HG03460 (cell line): ENCODE measurements at regions not wholly inside any gene's neighbourhood (a gene's known extent, or its start where the extent isn't known, plus 50 kb on each side); places are given as distances from the start of the nearest gene placed in this dataset.

Experiments used
- ATAC-seq: cut with Tn5 transposase; IDR thresholded peaks from one replicate; pipeline ENCODE4 v1.9.1; 2021; ENCODE audit not compliant: unreplicated experiment

DNA sequence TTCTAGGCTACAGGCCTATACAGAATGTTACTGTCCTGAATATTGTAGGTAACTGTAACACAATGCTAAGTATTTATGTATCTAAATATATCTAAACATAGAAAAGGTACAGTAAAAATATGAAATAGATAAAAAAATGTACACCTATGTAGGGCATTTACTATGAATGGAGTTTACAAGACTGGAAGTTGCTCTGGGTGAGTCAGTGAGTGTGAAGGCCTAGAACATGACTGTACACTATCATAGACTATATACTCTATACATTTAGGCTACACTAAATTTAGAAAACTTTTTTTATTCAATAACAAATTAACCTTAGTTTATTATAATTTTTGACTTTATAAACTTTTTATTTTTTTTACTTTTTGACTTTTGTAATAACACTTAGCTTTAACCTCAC lies 136.9 kb downstream of the DUSP10 start:
- ATAC-seq, result no peak

GRCh38 chr1:221605569-221605968 lies 136.3 kb downstream of the DUSP10 start:
- ATAC-seq, result no peak

DNA sequence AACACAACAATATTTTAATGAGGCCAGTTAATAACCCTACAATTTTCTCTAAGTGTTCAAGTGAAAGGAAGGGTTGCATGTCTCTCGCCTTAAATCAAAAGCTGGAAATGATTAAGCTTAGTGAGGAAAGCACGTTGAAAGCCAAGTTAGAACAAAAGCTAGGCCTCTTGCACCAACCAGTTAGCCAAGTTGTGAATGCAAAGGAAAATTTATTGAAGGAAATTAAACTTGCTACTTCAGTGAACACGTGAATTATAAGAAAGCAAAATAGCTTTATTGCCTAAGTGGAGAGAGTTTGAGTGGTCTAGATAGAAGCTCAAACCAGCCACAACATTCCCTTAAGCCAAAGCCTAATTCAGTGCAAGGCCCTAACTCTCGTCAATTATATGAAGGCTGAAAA lies 135.6 kb downstream of the DUSP10 start:
- no peak for ATAC-seq

DNA sequence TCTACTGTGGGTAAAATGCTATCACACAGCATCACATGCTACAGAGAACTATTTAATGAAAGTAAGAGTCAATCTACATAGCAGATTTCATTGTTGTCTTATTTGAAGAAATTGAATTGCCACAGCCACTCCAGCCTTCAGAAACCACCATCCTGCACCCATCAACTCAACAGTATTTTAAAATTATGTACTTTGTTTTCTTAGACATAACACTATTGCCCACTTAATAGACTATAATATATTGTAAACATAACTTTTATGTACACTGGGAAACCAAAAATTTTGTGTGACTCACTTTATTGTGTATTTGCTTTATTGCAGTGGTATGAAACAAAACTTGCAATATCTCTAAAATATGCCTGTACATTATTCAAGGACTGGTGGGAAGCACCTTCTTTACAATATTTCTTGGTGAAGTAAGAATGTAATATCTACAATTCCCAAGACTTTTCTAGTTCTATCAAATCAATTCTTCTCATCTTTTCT lies 133.0 kb downstream of the DUSP10 start:
- no peak for ATAC-seq

DNA sequence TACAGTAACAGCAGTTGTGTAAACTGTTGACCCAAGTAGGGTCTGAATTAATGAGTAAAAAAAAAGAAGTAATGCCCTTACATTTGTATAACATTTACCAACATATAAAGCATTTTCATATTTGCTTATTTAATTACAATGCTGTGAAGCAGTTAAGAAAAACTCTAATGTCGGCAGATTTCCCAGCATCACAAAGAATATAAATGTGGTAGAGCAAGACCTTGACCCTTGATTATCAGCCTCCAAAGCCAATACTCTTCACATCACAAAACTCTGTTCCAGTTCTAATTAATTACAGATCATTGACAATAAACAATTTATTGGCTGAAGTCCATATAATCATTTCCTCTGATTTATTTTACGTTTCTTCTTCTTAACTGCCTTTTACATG lies 130.2 kb downstream of the DUSP10 start:
- ATAC-seq, result no peak

DNA sequence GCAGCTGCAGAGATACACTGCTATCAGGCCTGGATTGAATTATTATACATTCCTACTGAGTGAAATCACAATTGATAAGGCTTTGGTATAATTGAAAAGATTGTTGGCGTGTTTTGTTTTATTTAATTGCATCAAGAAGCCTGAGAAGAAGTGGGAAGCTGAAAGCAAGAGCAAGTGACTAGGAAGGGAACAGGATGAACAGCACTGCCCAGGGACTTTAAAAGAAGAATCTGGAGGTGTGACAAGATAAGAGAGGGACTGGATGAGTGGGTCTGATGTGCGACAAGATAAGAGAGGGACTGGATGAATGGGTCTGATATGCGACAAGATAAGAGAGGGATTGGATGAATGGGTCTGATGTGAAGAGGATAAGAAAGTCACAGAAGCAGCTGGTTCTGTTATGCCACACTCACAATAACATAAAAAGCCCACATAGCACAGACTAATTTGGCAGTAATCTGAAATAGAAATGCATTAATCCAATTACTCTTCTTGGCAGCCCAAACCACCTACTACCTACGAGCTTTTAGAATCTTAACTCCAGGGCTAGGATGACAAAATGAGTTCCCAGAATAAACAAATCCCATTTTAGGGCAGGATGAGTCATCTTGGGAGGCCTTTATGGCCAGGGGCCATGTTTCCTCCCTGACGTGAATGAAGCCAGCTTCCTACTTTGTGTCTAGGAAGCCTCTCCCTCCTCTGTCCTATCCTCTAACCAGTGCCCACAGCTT lies 129.7 kb downstream of the DUSP10 start:
- ATAC-seq, result no peak

DNA sequence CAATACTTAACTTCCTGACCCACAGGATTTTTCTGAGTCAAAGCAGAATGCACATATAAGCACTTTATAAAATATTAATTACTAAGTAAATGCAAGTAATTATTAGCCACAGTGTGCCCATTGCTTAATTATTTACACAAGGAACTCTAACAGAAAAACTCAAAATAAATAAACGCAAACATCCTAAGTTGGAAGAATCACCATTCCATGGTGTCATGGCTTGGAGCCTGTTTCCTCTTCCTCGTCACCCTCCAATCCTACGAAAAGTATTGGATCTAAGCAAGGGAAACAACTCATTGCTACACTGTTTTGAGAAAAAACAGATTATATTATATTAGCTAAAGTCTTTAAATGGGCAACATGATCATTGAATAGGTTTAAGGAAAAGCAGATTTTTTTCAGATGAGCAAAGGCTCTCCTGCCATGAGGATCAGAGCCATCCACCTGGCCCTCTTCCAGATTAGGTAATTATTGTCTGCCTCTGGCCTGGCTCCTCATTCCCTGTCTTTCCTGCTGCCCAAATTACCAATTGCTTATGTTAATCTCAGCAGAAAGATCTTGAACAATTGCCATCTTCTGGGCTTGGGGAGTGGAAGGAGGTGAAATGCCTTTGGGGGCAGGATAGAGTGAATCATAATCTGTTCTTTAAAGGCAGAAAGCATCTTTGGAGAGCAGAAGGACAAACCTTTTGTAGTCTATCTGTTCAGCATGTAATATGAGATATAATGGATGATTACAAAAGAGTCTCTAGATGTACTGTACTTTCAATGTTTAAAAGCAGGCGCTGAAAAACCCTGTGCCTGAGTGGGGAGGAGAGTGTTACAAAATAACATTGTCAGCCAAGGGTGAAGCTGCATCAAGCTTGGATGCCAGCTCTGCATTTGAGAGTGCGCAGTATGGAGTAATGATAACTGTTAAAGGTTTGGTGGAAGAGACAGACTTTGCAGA lies 121.2 kb downstream of the DUSP10 start:
- ATAC-seq, result no peak

DNA sequence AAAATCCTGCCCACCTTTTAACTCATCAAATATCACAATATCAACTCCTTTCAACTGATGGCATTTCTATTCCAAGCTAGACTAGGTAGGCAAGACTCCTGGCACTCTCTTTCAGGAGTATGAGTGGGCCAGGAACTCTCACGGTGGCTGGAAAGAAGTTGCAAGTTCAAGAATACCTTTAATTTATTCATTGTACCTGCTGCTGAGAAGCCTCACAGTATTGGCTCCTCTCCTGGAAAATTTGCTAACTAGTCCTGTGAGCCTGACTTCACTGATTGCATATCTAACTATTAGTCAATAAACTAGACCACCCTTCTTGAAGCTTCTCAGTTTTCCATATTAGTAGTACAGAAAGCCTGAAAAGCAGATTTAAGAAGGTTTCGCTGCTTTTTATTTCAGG lies 120.2 kb downstream of the DUSP10 start:
- no peak for ATAC-seq

GRCh38 chr1:221622389-221622788 lies 119.5 kb downstream of the DUSP10 start:
- ATAC-seq, result no peak

DNA sequence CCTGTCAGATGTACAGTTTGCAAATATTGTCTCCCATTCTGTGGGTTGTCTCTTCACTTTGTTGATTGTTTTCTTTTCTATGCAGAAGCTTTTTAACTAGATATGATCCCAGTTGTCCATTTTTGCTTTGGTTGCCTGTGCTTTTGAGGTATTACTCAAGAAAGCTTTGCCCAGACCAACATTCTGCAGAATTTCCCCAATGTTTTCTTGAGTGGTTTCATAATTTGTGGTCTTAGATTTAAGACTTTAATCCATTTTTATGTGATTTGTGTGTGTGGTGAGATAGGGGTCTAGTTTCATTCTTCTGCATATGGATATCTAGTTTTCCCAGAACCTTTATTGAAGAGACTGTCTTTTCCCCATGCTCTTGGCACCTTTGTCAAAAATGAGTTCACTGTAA lies 116.9 kb downstream of the DUSP10 start:
- no peak for ATAC-seq

DNA sequence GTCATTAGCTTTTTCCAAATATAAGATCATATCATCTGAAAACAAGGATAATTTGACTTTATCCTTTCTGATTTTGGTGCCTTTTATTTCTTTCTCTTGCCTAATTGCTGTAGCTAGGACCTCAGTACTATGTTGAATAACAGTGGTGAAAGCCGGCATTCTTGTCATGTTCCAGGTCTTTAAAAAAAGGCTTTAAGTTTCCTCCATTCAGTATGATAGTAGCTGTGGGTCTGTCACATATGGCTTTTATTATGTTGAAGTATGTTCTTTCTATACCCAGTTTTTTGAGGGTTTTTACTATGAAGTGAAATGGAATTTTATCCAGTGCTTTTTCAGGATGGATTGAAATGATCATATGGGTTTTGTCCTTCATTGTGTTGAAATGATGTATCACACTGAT lies 115.8 kb downstream of the DUSP10 start:
- ATAC-seq, result no peak

DNA sequence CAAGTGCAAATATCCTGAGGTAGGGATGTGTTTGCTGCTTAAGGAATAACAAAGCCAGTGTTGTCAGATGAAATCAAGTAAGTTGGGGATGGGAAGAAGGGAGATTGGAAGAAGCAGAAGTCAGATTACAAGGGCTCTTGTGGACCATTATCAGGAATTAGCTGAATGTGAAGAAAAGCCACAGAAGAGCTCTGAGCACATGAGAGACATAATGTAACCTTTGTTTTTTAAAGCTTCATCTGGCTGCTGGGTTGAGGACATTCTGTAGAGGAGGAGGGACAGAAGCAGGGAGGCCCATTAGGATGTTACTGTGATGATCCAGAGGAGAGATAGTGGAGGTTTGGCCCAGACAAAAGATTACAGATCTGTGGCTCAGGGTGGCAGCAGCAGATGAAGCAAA lies 111.7 kb downstream of the DUSP10 start:
- no peak for ATAC-seq

DNA sequence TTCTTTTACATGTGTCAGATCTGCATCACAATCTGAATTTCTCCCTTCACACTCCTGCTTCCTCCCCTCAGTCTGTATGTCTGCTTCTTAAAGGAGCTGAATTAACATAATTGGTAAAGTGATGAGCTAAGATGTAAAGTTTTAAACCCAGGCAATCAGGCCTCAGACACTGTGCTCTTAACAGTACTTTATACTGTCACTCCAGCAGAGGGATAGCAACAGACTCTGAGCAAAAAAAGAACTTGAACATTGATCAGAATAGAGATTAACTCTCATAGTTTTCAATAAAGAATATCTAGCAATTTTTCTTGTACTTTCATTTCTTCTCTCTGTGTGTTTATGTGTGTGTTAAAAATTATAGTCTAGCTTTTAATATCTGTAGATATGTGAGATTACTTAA lies 110.3 kb downstream of the DUSP10 start:
- no peak for ATAC-seq

DNA sequence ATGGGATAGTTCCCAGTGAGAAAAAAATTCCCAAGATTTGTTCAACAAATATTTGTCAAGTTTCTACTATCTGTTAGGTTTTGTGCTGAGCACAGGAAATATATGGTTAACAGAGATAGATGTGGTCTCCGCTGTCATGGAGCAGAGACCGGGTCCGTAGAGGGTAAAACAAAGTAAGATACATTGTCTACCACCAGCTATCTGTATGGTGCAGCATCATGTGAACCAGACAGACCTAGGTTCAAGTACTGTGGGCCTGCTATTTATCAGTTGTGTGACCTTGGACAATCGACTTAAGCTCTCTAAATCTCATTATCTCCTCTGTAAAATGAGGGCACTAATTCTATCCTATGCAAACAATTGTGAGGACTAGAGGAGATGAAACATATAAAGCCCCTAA lies 109.8 kb downstream of the DUSP10 start:
- no peak for ATAC-seq

DNA sequence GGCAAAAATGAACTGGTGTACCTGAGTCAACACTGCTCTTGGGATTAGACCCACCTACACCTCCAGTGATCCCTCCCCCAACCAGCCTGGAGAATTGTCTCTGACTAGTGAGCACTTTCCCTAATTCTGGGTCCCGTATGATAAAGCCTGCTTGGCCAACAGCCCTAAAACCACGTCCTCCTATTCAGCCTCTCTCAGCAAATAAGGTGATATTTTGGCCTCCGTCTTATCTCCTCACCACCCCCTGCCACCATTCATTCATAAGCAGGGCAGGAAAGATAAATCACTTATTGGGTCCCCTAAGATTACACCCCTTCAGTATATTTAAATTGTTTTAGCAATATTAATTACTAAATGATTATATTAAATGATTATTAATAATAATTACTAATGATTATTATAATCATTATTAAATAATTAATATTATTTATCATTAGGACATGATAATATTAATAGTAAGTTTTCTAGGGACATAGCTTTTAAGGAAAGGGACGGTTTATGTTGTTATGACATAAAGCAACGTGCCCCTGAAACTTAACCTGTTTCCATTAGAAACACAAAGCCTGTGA lies 108.0 kb downstream of the DUSP10 start:
- no peak for ATAC-seq

DNA sequence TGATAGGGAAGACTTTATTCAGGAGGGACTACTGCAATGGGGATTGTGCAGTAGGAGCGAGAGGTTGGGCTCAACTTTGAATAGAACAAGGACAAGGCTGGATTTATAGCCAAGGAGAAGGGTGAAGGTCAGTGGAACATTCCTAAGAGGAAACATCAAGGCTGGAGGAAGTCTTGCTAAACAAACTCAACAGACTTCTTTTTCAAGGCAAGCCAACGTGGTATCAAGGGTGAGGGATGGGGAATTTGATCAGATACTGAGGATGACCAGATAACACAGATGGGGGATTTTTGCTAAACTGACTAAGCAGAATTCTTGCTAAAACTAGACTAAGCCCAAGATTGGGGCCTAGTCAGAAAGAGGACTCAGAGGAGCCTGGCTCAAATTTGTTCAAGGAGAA lies 107.3 kb downstream of the DUSP10 start:
- no peak for ATAC-seq

GRCh38 chr1:221635305-221635704 lies 106.6 kb downstream of the DUSP10 start:
- ATAC-seq, result no peak

GRCh38 chr1:221636096-221636495 lies 105.8 kb downstream of the DUSP10 start:
- ATAC-seq, result no peak

DNA sequence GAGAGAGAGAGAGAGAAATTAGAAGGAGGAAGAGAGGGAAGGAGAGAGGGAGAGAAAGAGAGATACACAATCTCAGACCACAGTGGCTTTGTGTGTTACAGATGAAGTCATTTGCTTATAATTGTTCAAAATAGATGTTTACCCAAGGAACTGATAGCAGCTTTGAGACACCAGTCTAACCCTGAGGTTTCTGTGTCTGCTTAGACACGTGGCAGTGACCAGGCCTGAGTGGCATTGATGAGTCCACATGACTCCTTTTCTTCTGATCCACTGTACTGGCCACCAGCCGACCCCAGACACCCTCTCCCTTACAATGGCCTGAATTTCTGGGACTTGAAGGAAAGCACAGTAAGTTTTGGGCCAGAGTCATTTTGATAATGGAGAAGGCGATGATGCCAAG lies 104.9 kb downstream of the DUSP10 start:
- ATAC-seq, result no peak

DNA sequence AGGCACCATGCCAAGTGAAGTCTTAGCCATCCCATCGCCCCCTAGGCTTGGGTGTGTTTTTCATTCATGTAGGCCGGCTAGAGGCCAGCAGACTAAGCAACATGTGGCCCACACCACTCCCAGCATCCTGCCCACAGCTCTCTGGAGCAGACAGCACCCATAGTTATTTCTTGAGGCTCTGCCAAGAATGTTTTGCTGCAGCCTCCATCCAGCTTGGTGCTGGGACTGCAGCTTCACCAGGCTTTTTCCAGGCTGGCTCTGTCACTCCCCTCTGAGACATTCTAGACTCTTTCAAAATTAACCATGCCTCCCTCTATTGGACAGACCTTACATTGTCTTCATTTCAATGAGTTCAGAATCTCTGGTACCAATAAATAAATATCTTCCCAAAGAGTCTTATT lies 104.2 kb downstream of the DUSP10 start:
- no peak for ATAC-seq

DNA sequence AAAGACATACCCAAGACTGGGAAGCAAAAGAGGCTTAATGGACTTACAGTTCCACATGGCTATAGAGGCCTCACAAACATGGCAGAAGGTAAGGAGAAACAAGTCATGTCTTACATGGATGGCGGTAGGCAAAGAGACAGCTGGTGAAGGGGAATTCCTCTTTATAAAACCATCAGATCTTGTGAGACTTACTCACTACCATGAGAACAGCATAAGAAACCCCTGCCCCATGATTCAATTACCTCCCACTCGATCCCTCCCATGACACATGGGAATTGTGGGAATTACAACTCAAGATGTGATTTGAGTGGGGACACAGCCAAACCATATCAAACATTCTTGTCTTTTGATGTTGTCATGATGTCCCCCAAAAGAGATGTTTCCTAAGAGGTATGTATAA lies 103.3 kb downstream of the DUSP10 start:
- ATAC-seq, result no peak

DNA sequence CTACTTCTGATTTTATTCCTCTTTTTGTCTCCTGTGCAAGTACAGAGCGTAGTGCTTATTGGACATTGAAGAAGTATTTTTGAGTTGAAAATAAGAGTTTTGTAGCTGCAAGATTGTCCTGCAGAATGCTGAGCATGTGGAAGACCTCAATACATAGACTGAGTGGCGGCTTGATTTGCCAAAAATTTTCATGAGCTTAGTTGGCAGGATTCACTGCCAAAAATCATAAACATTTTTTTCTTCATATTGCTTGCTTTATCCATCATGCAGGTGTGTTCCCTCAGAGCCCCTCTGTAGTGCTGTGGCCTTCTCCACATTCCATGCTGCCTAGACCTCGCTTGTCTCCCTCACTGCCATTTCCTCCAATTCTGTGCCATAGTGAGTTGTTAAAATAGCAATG lies 100.1 kb downstream of the DUSP10 start:
- no peak for ATAC-seq
